Right atrium auricular region (tissue), 2 donors: ENCODE measurements at regions not wholly inside any gene's neighbourhood (a gene's known extent, or its start where the extent isn't known, plus 50 kb on each side); places are given as distances from the start of the nearest gene placed in this dataset.

ENCODE experiments used
- DNase-seq: peaks from one replicate; pipeline ENCODE4 v3.0.0-alpha.2; 2019; ENCODE audit warnings: low spot score
- H3K27ac ChIP-seq, 2 donors: fragments of 200-600 bp; sonication (generic); 1 replicate in 1 of 2; 2 replicates in 1 of 2; pipeline ENCODE4 v1.5.1; 2016 to 2019
- H3K27me3 ChIP-seq, 2 donors: fragments of 200-600 bp; sonication (generic); one replicate each; pipeline versions ENCODE4 v1.5.1 to v1.6.0; 2017 to 2019
- H3K36me3 ChIP-seq: fragments of 200-600 bp; sonication (generic); one replicate; pipeline ENCODE4 v1.5.1; 2016
- H3K4me1 ChIP-seq, 2 donors: fragments of 200-600 bp; sonication (generic); one replicate each; pipeline versions ENCODE4 v1.5.1 to v1.6.0; 2017 to 2019
- H3K4me3 ChIP-seq, 2 donors: fragments of 200-600 bp; sonication (generic); 1 replicate in 1 of 2; 2 replicates in 1 of 2; pipeline ENCODE4 v1.5.1; 2017 to 2019; ENCODE audit warnings: mild to moderate bottlenecking in 1 of 2, moderate library complexity in 1 of 2
- H3K9me3 ChIP-seq, 2 donors: fragments of 200-600 bp; sonication (generic); one replicate each; pipeline ENCODE4 v1.5.1; 2019
- CTCF ChIP-seq, 2 donors: fragments of 200-600 bp; sonication (generic); IDR thresholded peaks; one replicate each; pipeline ENCODE4 v1.5.1; 2019; ENCODE audit warnings: antibody characterized with exemption in 2 of 2

GRCh38 chr9:99312736-99313135 is 90.7 kb downstream of the SEC61B start:
- Histone ChIP-seq H3K27ac (no peak overlapping the region), H3K9me3 (no peaks in the 10 kb centered on the region), H3K4me3 (no peak overlapping the region), H3K36me3 (no peaks in the 10 kb centered on the region), H3K27me3 (no peaks in the 10 kb centered on the region), H3K4me1 (no peaks in the 10 kb centered on the region)
- TF ChIP-seq CTCF (IDR thresholded peaks at IDR 0.05): no peak
- DNase-seq: no peak

- Histone ChIP-seq H3K27me3 (no peaks in the 10 kb centered on the region), H3K4me1 (no peaks in the 10 kb centered on the region), H3K27ac (no peak overlapping the region), H3K36me3 (no peaks in the 10 kb centered on the region), H3K9me3 (no peaks in the 10 kb centered on the region), H3K4me3 (no peak overlapping the region)
- TF ChIP-seq CTCF (IDR thresholded peaks at IDR 0.05): no peak
- no peak for DNase-seq
These were observed 97.0 kb downstream of the SEC61B start for GRCh38 chr9:99319048-99319447.

GRCh38 chr9:99322299-99322698 is 100.2 kb downstream of the SEC61B start:
- H3K36me3 ChIP-seq: no peaks in the 10 kb centered on the region
- no peak for TF ChIP-seq CTCF (IDR thresholded peaks at IDR 0.05)
- H3K4me1 ChIP-seq: no peaks in the 10 kb centered on the region
- H3K27me3 ChIP-seq: no peaks in the 10 kb centered on the region
- H3K9me3 ChIP-seq: no peaks in the 10 kb centered on the region
- no peak overlapping the region for H3K27ac ChIP-seq
- no peak for DNase-seq
- H3K4me3 ChIP-seq: no peak overlapping the region

- Histone ChIP-seq H3K4me1 (no peaks in the 10 kb centered on the region), H3K9me3 (no peaks in the 10 kb centered on the region), H3K27me3 (no peaks in the 10 kb centered on the region), H3K36me3 (no peaks in the 10 kb centered on the region), H3K4me3 (no peak overlapping the region), H3K27ac (no peak overlapping the region)
- DNase-seq: no peak
- TF ChIP-seq CTCF (IDR thresholded peaks at IDR 0.05): no peak
These were observed 104.2 kb downstream of the SEC61B start for GRCh38 chr9:99326112-99326916.

GRCh38 chr9:99326917-99327189 is 104.8 kb downstream of the SEC61B start:
- no peak overlapping the region for H3K27ac ChIP-seq
- no peaks in the 10 kb centered on the region for H3K36me3 ChIP-seq
- no peak for TF ChIP-seq CTCF (IDR thresholded peaks at IDR 0.05)
- no peaks in the 10 kb centered on the region for H3K27me3 ChIP-seq
- no peaks in the 10 kb centered on the region for H3K9me3 ChIP-seq
- H3K4me3 ChIP-seq: no peak overlapping the region
- no peak for DNase-seq
- no peaks in the 10 kb centered on the region for H3K4me1 ChIP-seq

GRCh38 chr9:99327667-99328066 is 105.6 kb downstream of the SEC61B start:
- no peak for DNase-seq
- H3K36me3 ChIP-seq: no peaks in the 10 kb centered on the region
- H3K9me3 ChIP-seq: no peaks in the 10 kb centered on the region
- no peak overlapping the region for H3K27ac ChIP-seq
- H3K4me1 ChIP-seq: no peaks in the 10 kb centered on the region
- H3K27me3 ChIP-seq: no peaks in the 10 kb centered on the region
- H3K4me3 ChIP-seq: no peak overlapping the region
- TF ChIP-seq CTCF (IDR thresholded peaks at IDR 0.05): no peak
